Neuronal stem cell (in vitro differentiated cells): ENCODE measurements at regions not wholly inside any gene's neighbourhood (a gene's known extent, or its start where the extent isn't known, plus 50 kb on each side); places are given as distances from the start of the nearest gene placed in this dataset.

ENCODE experiments used
- DNase-seq: peaks from one replicate; pipeline ENCODE4 v3.0.0-alpha.2; 2013; ENCODE audit warnings: low spot score
- H2AFZ ChIP-seq: one replicate; pipeline ENCODE4 v1.6.1; 2013; ENCODE audit warnings: mild to moderate bottlenecking, low read length, inconsistent platforms
- H2AK5ac ChIP-seq: 2 replicates; pipeline ENCODE4 v1.6.1; 2013; ENCODE audit warnings: low read depth, mild to moderate bottlenecking, inconsistent platforms, low read length, moderate library complexity, mixed read lengths
- H2BK120ac ChIP-seq: 2 replicates; pipeline ENCODE4 v1.6.1; 2013; ENCODE audit warnings: low read depth, mild to moderate bottlenecking, inconsistent platforms, low read length, moderate library complexity, mixed read lengths
- H2BK12ac ChIP-seq: one replicate; pipeline ENCODE4 v1.6.1; 2013; ENCODE audit warnings: low read length, inconsistent platforms
- H2BK15ac ChIP-seq: 2 replicates; pipeline ENCODE4 v1.6.1; 2013; ENCODE audit warnings: mild to moderate bottlenecking, low read length, inconsistent platforms, mixed read lengths
- H2BK5ac ChIP-seq: one replicate; pipeline ENCODE4 v1.6.1; 2013; ENCODE audit warnings: inconsistent platforms, mild to moderate bottlenecking, low read length, moderate library complexity
- H3K14ac ChIP-seq: one replicate; pipeline ENCODE4 v1.6.1; 2013; ENCODE audit warnings: low read length, inconsistent platforms
- H3K18ac ChIP-seq: 2 replicates; pipeline ENCODE4 v1.6.1; 2013; ENCODE audit warnings: low read length, inconsistent platforms
- H3K23ac ChIP-seq: 2 replicates; pipeline ENCODE4 v1.6.1; 2013; ENCODE audit warnings: low read depth, mild to moderate bottlenecking, mixed read lengths, low read length, inconsistent platforms; ENCODE audit not compliant: poor library complexity
- H3K27ac ChIP-seq: replicated peaks from 3 replicates; pipeline ENCODE4 v1.5.1; 2013; ENCODE audit warnings: low read length, inconsistent platforms
- H3K27me3 ChIP-seq, 3 experiments: 2 replicates each; pipeline ENCODE4 v1.6.1; 2013; ENCODE audit warnings: low read length in 3 of 3, mild to moderate bottlenecking in 2 of 3, inconsistent platforms in 1 of 3, low read depth in 1 of 3, mixed read lengths in 1 of 3, moderate library complexity in 1 of 3; ENCODE audit not compliant: control insufficient read depth in 3 of 3, insufficient read depth in 3 of 3
- H3K36me3 ChIP-seq, 2 donors: replicated peaks in 1 of 2; 2 replicates each; pipeline ENCODE4 v1.6.1; 2013; ENCODE audit warnings: low read length in 2 of 2; ENCODE audit not compliant: control insufficient read depth in 2 of 2, insufficient read depth in 2 of 2
- H3K4ac ChIP-seq: 2 replicates; pipeline ENCODE4 v1.6.1; 2013; ENCODE audit warnings: inconsistent platforms, mild to moderate bottlenecking, low read length, moderate library complexity
- H3K4me1 ChIP-seq, 2 donors: 1 replicate in 1 of 2; 2 replicates in 1 of 2; pipeline ENCODE4 v1.6.1; 2013; ENCODE audit warnings: low read length in 2 of 2, low read depth in 1 of 2; ENCODE audit not compliant: control insufficient read depth in 2 of 2, insufficient read depth in 1 of 2
- H3K4me2 ChIP-seq: one replicate; pipeline ENCODE4 v1.6.1; 2013; ENCODE audit warnings: mild to moderate bottlenecking, low read length, inconsistent platforms; ENCODE audit not compliant: insufficient read depth, poor library complexity, severe bottlenecking
- H3K4me3 ChIP-seq, 2 donors: 2 replicates each; pipeline ENCODE4 v1.5.1; 2013; ENCODE audit warnings: low read length in 2 of 2, mild to moderate bottlenecking in 2 of 2, inconsistent platforms in 1 of 2, moderate library complexity in 1 of 2
- H3K79me1 ChIP-seq: one replicate; pipeline ENCODE4 v1.6.1; 2013; ENCODE audit warnings: low read depth, mild to moderate bottlenecking, inconsistent platforms, low read length, moderate library complexity
- H3K9ac ChIP-seq: one replicate; pipeline ENCODE4 v1.6.1; 2013; ENCODE audit warnings: mild to moderate bottlenecking, low read depth, low read length, inconsistent platforms; ENCODE audit not compliant: poor library complexity
- H3K9me3 ChIP-seq, 2 donors: replicated peaks in 1 of 2; 2 replicates each; pipeline versions ENCODE3 to v1.6.1; 2013; ENCODE audit warnings: low read length in 2 of 2, mild to moderate bottlenecking in 2 of 2, inconsistent platforms in 1 of 2, low read depth in 1 of 2, mixed read lengths in 1 of 2, moderate library complexity in 1 of 2; ENCODE audit not compliant: control insufficient read depth in 2 of 2, insufficient read depth in 1 of 2
- H4K8ac ChIP-seq: one replicate; pipeline ENCODE4 v1.6.1; 2013; ENCODE audit warnings: low read depth, mild to moderate bottlenecking, inconsistent platforms, low read length, moderate library complexity
- H4K91ac ChIP-seq: one replicate; pipeline ENCODE4 v1.6.1; 2013; ENCODE audit warnings: low read length, low read depth, mild to moderate bottlenecking, inconsistent platforms; ENCODE audit not compliant: poor library complexity
- WGBS, 2 donors: extraction: QIAGEN DNeasy Blood & Tissue Kit; methylation state at CpG; one replicate each; pipeline ENCODE4 v1.1.7; 2013; ENCODE audit warnings: missing lambda C conversion rate in 2 of 2, mixed read lengths in 1 of 2; ENCODE audit not compliant: insufficient read length in 2 of 2, insufficient replicate concordance in 1 of 2; ENCODE audit errors: extremely low coverage in 2 of 2; 5-methylcytosine and 5-hydroxymethylcytosine counted together

DNA sequence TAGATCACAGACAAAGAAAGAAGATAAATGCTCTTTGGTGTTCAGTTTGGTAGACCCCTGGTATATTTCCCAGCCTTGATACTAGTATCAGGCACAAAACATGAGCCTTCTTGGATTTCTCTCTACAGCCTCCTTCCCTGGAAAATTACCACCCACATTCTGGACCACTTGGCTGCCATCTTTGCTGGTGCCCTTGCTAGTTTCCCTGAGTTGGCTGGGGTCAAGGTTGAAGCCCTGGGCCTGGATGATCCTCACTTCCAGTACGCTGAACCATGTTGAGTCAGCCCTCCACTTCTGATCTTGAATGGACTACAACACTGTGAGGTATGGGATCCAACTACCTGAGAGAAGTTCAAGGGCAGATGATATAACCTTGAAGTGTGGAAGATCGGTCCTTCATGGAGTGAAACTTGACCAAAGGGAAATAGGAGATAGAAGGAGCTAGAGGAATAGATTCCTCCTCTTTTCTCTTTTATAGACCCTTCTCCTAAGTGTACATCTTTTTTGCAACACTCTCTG is 501.4 kb downstream of the TMEM114 start:
- H3K4me2 ChIP-seq = no peak overlapping the region
- no peak for DNase-seq
- no peak overlapping the region for H3K4ac ChIP-seq
- H3K9me3 ChIP-seq = no peaks in the 10 kb centered on the region
- no peak overlapping the region for H2BK120ac ChIP-seq
- no peaks in the 10 kb centered on the region for H3K79me1 ChIP-seq
- H3K14ac ChIP-seq = no peak overlapping the region
- no peak overlapping the region for H3K23ac ChIP-seq
- no peak overlapping the region for H4K8ac ChIP-seq
- H2AFZ ChIP-seq = no peak overlapping the region
- no peak overlapping the region for H2BK12ac ChIP-seq
- no peaks in the 10 kb centered on the region for H3K4me1 ChIP-seq
- H3K9ac ChIP-seq = no peak overlapping the region
- no peak overlapping the region for H2AK5ac ChIP-seq
- H3K18ac ChIP-seq = no peak overlapping the region
- no peak overlapping the region for H2BK5ac ChIP-seq
- H3K36me3 ChIP-seq = no peaks in the 10 kb centered on the region
- WGBS, 2 donors = no CpG with 5 or more reads among the region's 2 CpGs
- H2BK15ac ChIP-seq = no peak overlapping the region
- no peak overlapping the region for H3K4me3 ChIP-seq
- H3K27ac ChIP-seq = no peak overlapping the region
- H3K27me3 ChIP-seq = no peaks in the 10 kb centered on the region
- no peak overlapping the region for H4K91ac ChIP-seq

GRCh38 chr16:8087597-8088289 is 502.6 kb downstream of the TMEM114 start:
- Histone ChIP-seq H4K91ac (no peak overlapping the region), H3K27me3 (no peaks in the 10 kb centered on the region), H2AK5ac (no peak overlapping the region), H3K18ac (no peak overlapping the region), H4K8ac (no peak overlapping the region), H2BK12ac (no peak overlapping the region), H2BK5ac (no peak overlapping the region), H2AFZ (no peak overlapping the region), H3K14ac (no peak overlapping the region), H2BK15ac (no peak overlapping the region), H3K79me1 (no peaks in the 10 kb centered on the region), H3K27ac (no peak overlapping the region), H3K4ac (no peak overlapping the region), H3K4me3 (no peak overlapping the region), H3K36me3 (no peaks in the 10 kb centered on the region), H3K23ac (no peak overlapping the region), H3K4me1 (no peaks in the 10 kb centered on the region), H2BK120ac (no peak overlapping the region), H3K9me3 (no peaks in the 10 kb centered on the region), H3K4me2 (no peak overlapping the region), H3K9ac (no peak overlapping the region)
- no peak for DNase-seq
- WGBS, 2 donors = no CpG with 5 or more reads among the region's 5 CpGs

- no peak overlapping the region for H3K4ac ChIP-seq
- no CpG with 5 or more reads among the region's 2 CpGs for WGBS, 2 donors
- no peak for DNase-seq
Measured at GRCh38 chr16:8087146-8087545, 503.2 kb downstream of the TMEM114 start.

DNA sequence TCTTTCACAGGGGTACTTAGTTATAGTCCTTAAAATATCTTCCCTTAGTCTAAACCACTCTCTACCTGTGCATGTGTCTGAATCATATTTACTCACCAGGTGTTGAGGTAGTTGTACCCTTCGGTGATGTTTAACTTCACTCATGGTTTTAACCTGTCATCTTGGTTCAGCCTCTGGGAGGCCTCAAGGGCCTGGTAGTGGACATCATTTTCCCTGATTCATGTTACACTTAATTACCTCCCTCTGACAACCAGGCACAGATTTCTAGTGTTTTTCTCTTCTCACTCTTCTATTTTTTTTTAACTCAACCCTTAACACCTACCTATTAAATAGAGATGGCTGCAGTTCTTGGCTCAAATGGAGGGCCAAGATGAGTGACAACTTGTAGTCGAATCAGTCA is 505.4 kb downstream of the TMEM114 start:
- WGBS, 2 donors = no CpG with 5 or more reads among the region's 2 CpGs
- Histone ChIP-seq H3K9ac (no peak overlapping the region), H2BK12ac (no peak overlapping the region), H3K4me3 (no peak overlapping the region), H3K23ac (no peak overlapping the region), H4K91ac (no peak overlapping the region), H3K36me3 (no peaks in the 10 kb centered on the region), H2AK5ac (no peak overlapping the region), H4K8ac (no peak overlapping the region), H3K9me3 (no peaks in the 10 kb centered on the region), H2BK15ac (no peak overlapping the region), H3K27ac (no peak overlapping the region), H3K27me3 (no peaks in the 10 kb centered on the region), H2BK120ac (no peak overlapping the region), H3K18ac (no peak overlapping the region), H2AFZ (no peak overlapping the region), H3K79me1 (no peaks in the 10 kb centered on the region), H3K14ac (no peak overlapping the region), H3K4me1 (no peaks in the 10 kb centered on the region), H3K4me2 (no peak overlapping the region), H2BK5ac (no peak overlapping the region), H3K4ac (no peak overlapping the region)
- DNase-seq = no peak

More at GRCh38 chr16:8087146-8087545, 503.2 kb downstream of the TMEM114 start:
- H3K4me1 ChIP-seq = no peaks in the 10 kb centered on the region
- no peak overlapping the region for H3K27ac ChIP-seq
- no peak overlapping the region for H2AFZ ChIP-seq
- H3K4me3 ChIP-seq = no peak overlapping the region
- no peaks in the 10 kb centered on the region for H3K27me3 ChIP-seq
- H2AK5ac ChIP-seq = no peak overlapping the region
- H4K91ac ChIP-seq = no peak overlapping the region
- no peaks in the 10 kb centered on the region for H3K36me3 ChIP-seq
- no peaks in the 10 kb centered on the region for H3K79me1 ChIP-seq
- H2BK12ac ChIP-seq = no peak overlapping the region
- H3K23ac ChIP-seq = no peak overlapping the region
- H3K4me2 ChIP-seq = no peak overlapping the region
- no peaks in the 10 kb centered on the region for H3K9me3 ChIP-seq
- no peak overlapping the region for H2BK5ac ChIP-seq
- H3K18ac ChIP-seq = no peak overlapping the region
- H4K8ac ChIP-seq = no peak overlapping the region
- H2BK15ac ChIP-seq = no peak overlapping the region
- H2BK120ac ChIP-seq = no peak overlapping the region
- no peak overlapping the region for H3K14ac ChIP-seq
- H3K9ac ChIP-seq = no peak overlapping the region
